Endothelial cell of umbilical vein (primary cell): ENCODE measurements at regions not wholly inside any gene's neighbourhood (a gene's known extent, or its start where the extent isn't known, plus 50 kb on each side); places are given as distances from the start of the nearest gene placed in this dataset.

Source experiments
- BruUV-seq: library from RNA; stranded (reverse); fragments of 400-500 nt; replicated peaks from 2 replicates; lab custom pipeline; 2021; lab: Mats Ljungman, UMichigan
- CTCF ChIA-PET: fragments of 300-600, 350-600 bp; sonication (Branson Sonifier 250); formaldehyde crosslinking; loops from one replicate; lab custom pipeline; 2021; ENCODE audit warnings: antibody characterized with exemption, inconsistent platforms; lab: Charles Lee
- POLR2A ChIA-PET: fragments of 300-600, 350-600 bp; sonication (Branson Sonifier 250); formaldehyde crosslinking; loops from one replicate; lab custom pipeline; 2021; ENCODE audit warnings: antibody characterized with exemption, inconsistent platforms; lab: Charles Lee
- DNase-seq: peaks from one replicate; pipeline ENCODE4 v3.0.0-alpha.2; 2011; ENCODE audit warnings: low read depth, low spot score
- FAIRE-seq: peaks from 2 replicates; lab custom pipeline; 2011; peaks lifted over from hg19 to GRCh38; lab: Jason Lieb, UNC
- H2AFZ ChIP-seq: 2 replicates; pipeline ENCODE4 v1.6.0; 2012; ENCODE audit warnings: low read depth, low read length, control low read depth, inconsistent platforms
- H3K27ac ChIP-seq: 2 replicates; pipeline ENCODE4 v1.5.1; 2011; ENCODE audit warnings: low read depth, mild to moderate bottlenecking, control low read depth, low read length, moderate library complexity; ENCODE audit not compliant: insufficient read depth
- H3K27me3 ChIP-seq, 2 experiments: 2 replicates each; pipeline versions ENCODE4 v1.6.0 to v1.6.1; 2011; ENCODE audit warnings: low read length in 2 of 2, mixed read lengths in 1 of 2; ENCODE audit not compliant: control insufficient read depth in 2 of 2, insufficient read depth in 2 of 2
- H3K36me3 ChIP-seq, 2 experiments: 2 replicates in 1 of 2; 3 replicates in 1 of 2; pipeline ENCODE4 v1.5.1; 2011; ENCODE audit warnings: low read length in 2 of 2, mild to moderate bottlenecking in 1 of 2, moderate library complexity in 1 of 2; ENCODE audit not compliant: control insufficient read depth in 2 of 2, insufficient read depth in 2 of 2; ENCODE audit errors: extremely low read depth in 1 of 2
- H3K4me1 ChIP-seq: 3 replicates; pipeline ENCODE4 v1.5.1; 2011; ENCODE audit warnings: mild to moderate bottlenecking, low read length; ENCODE audit not compliant: control insufficient read depth, insufficient read depth; ENCODE audit errors: extremely low read depth
- H3K4me2 ChIP-seq: 2 replicates; pipeline ENCODE4 v1.6.1; 2011; ENCODE audit warnings: low read length, control low read depth, mixed read lengths; ENCODE audit not compliant: insufficient read depth
- H3K4me3 ChIP-seq, 3 experiments: fragments of 200-600 bp in 1 of 3; sonication (generic), shearing (Covaris generic) in 1 of 3; replicated peaks in 1 of 3; 2 replicates each; pipeline ENCODE4 v1.5.1; 2011 to 2016; ENCODE audit warnings: control low read depth in 3 of 3, low read length in 3 of 3, mild to moderate bottlenecking in 2 of 3, inconsistent platforms in 1 of 3, low read depth in 1 of 3, moderate library complexity in 1 of 3; ENCODE audit not compliant: insufficient read depth in 1 of 3
- H3K79me2 ChIP-seq: 2 replicates; pipeline ENCODE4 v1.6.0; 2012; ENCODE audit warnings: low read length, inconsistent platforms; ENCODE audit not compliant: control insufficient read depth, insufficient read depth
- H3K9ac ChIP-seq: replicated peaks from 2 replicates; pipeline ENCODE3; 2011; ENCODE audit warnings: low read length, control low read depth; ENCODE audit not compliant: insufficient read depth; ENCODE audit errors: extremely low read depth
- H3K9me1 ChIP-seq: replicated peaks from 3 replicates; pipeline ENCODE4 v1.6.0; 2011; ENCODE audit warnings: mild to moderate bottlenecking, low read length; ENCODE audit not compliant: control insufficient read depth, insufficient read depth; ENCODE audit errors: extremely low read depth
- H3K9me3 ChIP-seq: replicated peaks from 2 replicates; pipeline ENCODE4 v1.5.1; 2012; ENCODE audit warnings: low read length, inconsistent platforms; ENCODE audit not compliant: control insufficient read depth, insufficient read depth
- H4K20me1 ChIP-seq: replicated peaks from 2 replicates; pipeline ENCODE3; 2011; ENCODE audit warnings: mild to moderate bottlenecking, low read length; ENCODE audit not compliant: control insufficient read depth, insufficient read depth; ENCODE audit errors: extremely low read depth
- CTCF ChIP-seq, 2 donors: IDR thresholded peaks; 1 replicate in 1 of 2; 2 replicates in 1 of 2; pipeline ENCODE4 v1.5.1; 2011; ENCODE audit warnings: low read length in 2 of 2, mild to moderate bottlenecking in 2 of 2, moderate library complexity in 2 of 2, control low read depth in 1 of 2, inconsistent platforms in 1 of 2, low read depth in 1 of 2; ENCODE audit not compliant: insufficient read depth in 1 of 2; ENCODE audit errors: extremely low read depth in 1 of 2
- EZH2 ChIP-seq: IDR thresholded peaks from 2 replicates; pipeline ENCODE4 v1.6.1; 2012; ENCODE audit warnings: borderline replicate concordance, low read depth, mild to moderate bottlenecking, moderate library complexity, low read length, inconsistent platforms; ENCODE audit not compliant: severe bottlenecking
- FOS ChIP-seq: IDR thresholded peaks from 2 replicates; pipeline ENCODE4 v1.6.1; 2011; ENCODE audit warnings: mild to moderate bottlenecking, low read length, moderate library complexity, borderline replicate concordance; ENCODE audit not compliant: insufficient read depth
- GATA2 ChIP-seq: IDR thresholded peaks from 2 replicates; pipeline ENCODE4 v1.7.0; 2011; ENCODE audit warnings: low read depth, mild to moderate bottlenecking, moderate library complexity, mixed read lengths, low read length; ENCODE audit not compliant: insufficient read length, insufficient read depth
- JUN ChIP-seq: IDR thresholded peaks from 2 replicates; pipeline ENCODE4 v1.6.1; 2011; ENCODE audit warnings: borderline replicate concordance, low read depth; ENCODE audit not compliant: insufficient read length, insufficient read depth
- MAX ChIP-seq: IDR thresholded peaks from 2 replicates; pipeline ENCODE4 v1.6.1; 2011; ENCODE audit not compliant: insufficient read depth, insufficient read length
- MYC ChIP-seq: IDR thresholded peaks from one replicate; pipeline ENCODE4 v1.6.1; 2011; ENCODE audit warnings: mild to moderate bottlenecking, low read depth, low read length
- POLR2A ChIP-seq: IDR thresholded peaks from 2 replicates; pipeline ENCODE4 v1.6.1; 2012; ENCODE audit warnings: low read depth, mild to moderate bottlenecking, control low read depth, low read length
- POLR2AphosphoS5 ChIP-seq: IDR thresholded peaks from 2 replicates; pipeline ENCODE4 v1.6.1; 2012; ENCODE audit warnings: low read depth, mild to moderate bottlenecking, control low read depth, low read length, moderate library complexity; ENCODE audit not compliant: insufficient read depth
- dilution Hi-C: fragments of 300-500 bp; cut with MboI; formaldehyde crosslinking; loops from one replicate; pipeline ENCODE4 v1.15.0; 2019; ENCODE audit warnings: low sequenced_read_pairs; ENCODE audit not compliant: extremely low pct_ligation_motif_present
- intact Hi-C: fragments of 100-400 bp; cut with micrococcal nuclease; formaldehyde crosslinking; loops from one replicate; pipeline ENCODE4 v1.10.0; 2022

- no peaks in the 10 kb centered on the region for H3K9me1 ChIP-seq
- no peak overlapping the region for H3K4me2 ChIP-seq
- ChIA-PET POLR2A (no interaction called here), CTCF (no interaction called here)
- no peak overlapping the region for H3K27ac ChIP-seq
- no peak overlapping the region for H2AFZ ChIP-seq
- TF ChIP-seq EZH2 (no peak), POLR2A (no peak), MAX (no peak), JUN (no peak)
- H3K9ac ChIP-seq, result no peak overlapping the region
- H3K79me2 ChIP-seq, result no peaks in the 10 kb centered on the region
- no peaks in the 10 kb centered on the region for H4K20me1 ChIP-seq
- dilution Hi-C loops, result no loop called here
- H3K36me3 ChIP-seq, result no peaks in the 10 kb centered on the region
- H3K27me3 ChIP-seq, result no peaks in the 10 kb centered on the region
- FAIRE-seq (no peak), DNase-seq (no peak)
- BruUV-seq, result no TSS peak
- no peaks in the 10 kb centered on the region for H3K9me3 ChIP-seq
- intact Hi-C loops, result no loop called here
- H3K4me3 ChIP-seq, result no peak overlapping the region
- no peaks in the 10 kb centered on the region for H3K4me1 ChIP-seq
Measured at GRCh38 chr7:84362828-84363227, 168.2 kb upstream of the SEMA3A start.

- no peak overlapping the region for H3K4me3 ChIP-seq
- H3K9me1 ChIP-seq, result no peaks in the 10 kb centered on the region
- intact Hi-C loops, result no loop called here
- no peak overlapping the region for H3K27ac ChIP-seq
- no peaks in the 10 kb centered on the region for H3K79me2 ChIP-seq
- CTCF ChIA-PET, result no interaction called here
- DNase-seq (no peak), FAIRE-seq (no peak)
- H3K27me3 ChIP-seq, result no peaks in the 10 kb centered on the region
- TF ChIP-seq MAX, result no peak
- TF ChIP-seq JUN, result no peak
- no peak for TF ChIP-seq FOS
- TF ChIP-seq POLR2A, result no peak
- TF ChIP-seq MYC, result no peak
- TF ChIP-seq GATA2, result no peak
- no peak for TF ChIP-seq CTCF (IDR thresholded peaks at IDR 0.05; ENCODE audit: extremely low read depth in 1 of 2, insufficient read depth in 1 of 2, low read depth in 1 of 2, low read length in 2 of 2)
- TF ChIP-seq POLR2AphosphoS5, result no peak
- no peak for TF ChIP-seq EZH2
- POLR2A ChIA-PET, result no interaction called here
- BruUV-seq, result no TSS peak
- H3K9ac ChIP-seq, result no peak overlapping the region
- H2AFZ ChIP-seq, result no peak overlapping the region
- no peaks in the 10 kb centered on the region for H4K20me1 ChIP-seq
- no peak overlapping the region for H3K4me2 ChIP-seq
- H3K36me3 ChIP-seq, result no peaks in the 10 kb centered on the region
- dilution Hi-C loops, result no loop called here
- no peaks in the 10 kb centered on the region for H3K4me1 ChIP-seq
- no peaks in the 10 kb centered on the region for H3K9me3 ChIP-seq
Measured at GRCh38 chr7:84362360-84362759, 167.8 kb upstream of the SEMA3A start.
